Stimulated activated CD8-positive, alpha-beta memory T cell treated with anti-CD3 and anti-CD28 coated beads, Interleukin-15, amount 100 ng/mL, for 1 hour (primary cell): ENCODE measurements at regions not wholly inside any gene's neighbourhood (a gene's known extent, or its start where the extent isn't known, plus 50 kb on each side); places are given as distances from the start of the nearest gene placed in this dataset.
A peak's percentile ranks its signal among the peaks of the same experiment; 100 is the strongest.

Source experiments
- DNase-seq: peaks from one replicate; pipeline ENCODE4 v3.0.0-alpha.2; 2020; ENCODE audit warnings: low read depth

GRCh38 chr2:181114021-181114420 is 133.6 kb downstream of the UBE2E3 start:
- DNase-seq, result no peak

- DNase-seq, result no peak
Observed at GRCh38 chr2:181116261-181116660, 135.9 kb downstream of the UBE2E3 start.

GRCh38 chr2:181117206-181117925 is 137.0 kb downstream of the UBE2E3 start:
- no peak for DNase-seq

- DNase-seq, result no peak
Observed at GRCh38 chr2:181120625-181121024, 140.2 kb downstream of the UBE2E3 start.

GRCh38 chr2:181121996-181122395 is 141.6 kb downstream of the UBE2E3 start:
- no peak for DNase-seq

- no peak for DNase-seq
Observed at GRCh38 chr2:181122601-181123000, 142.2 kb downstream of the UBE2E3 start.

GRCh38 chr2:181123798-181124231 is 143.4 kb downstream of the UBE2E3 start:
- DNase-seq, result peak; percentile 21

- DNase-seq, result no peak
Observed at GRCh38 chr2:181124497-181124896, 144.1 kb downstream of the UBE2E3 start.

GRCh38 chr2:181125359-181125758 is 145.0 kb downstream of the UBE2E3 start:
- DNase-seq, result no peak

GRCh38 chr2:181126311-181126868 is 146.0 kb downstream of the UBE2E3 start:
- no peak for DNase-seq

GRCh38 chr2:181128199-181128598 is 147.8 kb downstream of the UBE2E3 start:
- DNase-seq, result no peak

- DNase-seq, result no peak
Observed at GRCh38 chr2:181129364-181130056, 149.1 kb downstream of the UBE2E3 start.

- no peak for DNase-seq
Observed at GRCh38 chr2:181130686-181131085, 150.3 kb downstream of the UBE2E3 start.

GRCh38 chr2:181131584-181131983 is 151.2 kb downstream of the UBE2E3 start:
- DNase-seq, result no peak

GRCh38 chr2:181138816-181139215 is 158.4 kb downstream of the UBE2E3 start:
- DNase-seq, result no peak

GRCh38 chr2:181139831-181140230 is 159.4 kb downstream of the UBE2E3 start:
- DNase-seq, result no peak

GRCh38 chr2:181140414-181140813 is 160.0 kb downstream of the UBE2E3 start:
- DNase-seq, result no peak

GRCh38 chr2:181140928-181141327 is 160.5 kb downstream of the UBE2E3 start:
- DNase-seq, result no peak

GRCh38 chr2:181141676-181142075 is 161.3 kb downstream of the UBE2E3 start:
- DNase-seq, result no peak

GRCh38 chr2:181142514-181142913 is 162.1 kb downstream of the UBE2E3 start:
- no peak for DNase-seq

GRCh38 chr2:181143790-181144300 is 163.4 kb downstream of the UBE2E3 start:
- no peak for DNase-seq

GRCh38 chr2:181145645-181146044 is 165.2 kb downstream of the UBE2E3 start:
- DNase-seq, result no peak

- DNase-seq, result no peak
Observed at GRCh38 chr2:181146171-181146570, 165.8 kb downstream of the UBE2E3 start.
